HG03097 (cell line): ENCODE measurements at regions not wholly inside any gene's neighbourhood (a gene's known extent, or its start where the extent isn't known, plus 50 kb on each side); places are given as distances from the start of the nearest gene placed in this dataset.
A peak's percentile ranks its signal among the peaks of the same experiment; 100 is the strongest.

Experiments
- ATAC-seq: cut with Tn5 transposase; IDR thresholded peaks from one replicate; pipeline ENCODE4 v1.9.1; 2021; ENCODE audit not compliant: unreplicated experiment, low FRiP score

GRCh38 chr7:50210706-50211115 lies 93.8 kb upstream of the IKZF1 start:
- ATAC-seq: no peak

DNA sequence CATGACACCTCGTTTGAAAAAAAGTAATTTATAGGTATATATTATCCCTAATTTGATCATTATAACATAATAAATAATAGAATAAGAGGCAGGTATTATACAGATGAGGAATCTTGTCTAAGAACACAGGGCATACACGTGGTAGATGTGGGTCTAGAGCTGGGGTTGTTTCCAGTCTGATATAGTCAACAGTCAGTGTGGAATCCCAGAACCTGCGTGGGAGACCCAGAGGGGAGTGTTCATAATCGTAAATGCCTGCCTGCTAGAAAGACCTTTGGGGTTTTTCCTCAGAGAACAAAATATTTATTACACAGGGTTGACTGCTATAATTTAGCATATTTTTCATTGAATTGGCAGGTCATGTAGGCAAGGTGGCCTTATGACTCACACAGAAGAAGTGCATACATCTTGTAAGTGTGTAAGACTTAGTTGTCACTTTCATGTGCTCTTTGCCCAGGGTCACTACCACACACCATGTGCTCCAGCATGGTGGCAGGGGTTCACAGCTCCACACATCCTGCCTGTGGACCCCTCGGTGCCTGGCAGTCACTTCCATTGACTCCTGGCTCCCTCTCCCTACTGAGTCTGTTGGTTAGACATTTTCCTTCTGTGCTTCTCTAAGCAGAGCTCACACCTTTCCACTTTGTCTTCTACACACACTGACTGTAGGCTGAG lies 94.9 kb upstream of the IKZF1 start:
- no peak for ATAC-seq

DNA sequence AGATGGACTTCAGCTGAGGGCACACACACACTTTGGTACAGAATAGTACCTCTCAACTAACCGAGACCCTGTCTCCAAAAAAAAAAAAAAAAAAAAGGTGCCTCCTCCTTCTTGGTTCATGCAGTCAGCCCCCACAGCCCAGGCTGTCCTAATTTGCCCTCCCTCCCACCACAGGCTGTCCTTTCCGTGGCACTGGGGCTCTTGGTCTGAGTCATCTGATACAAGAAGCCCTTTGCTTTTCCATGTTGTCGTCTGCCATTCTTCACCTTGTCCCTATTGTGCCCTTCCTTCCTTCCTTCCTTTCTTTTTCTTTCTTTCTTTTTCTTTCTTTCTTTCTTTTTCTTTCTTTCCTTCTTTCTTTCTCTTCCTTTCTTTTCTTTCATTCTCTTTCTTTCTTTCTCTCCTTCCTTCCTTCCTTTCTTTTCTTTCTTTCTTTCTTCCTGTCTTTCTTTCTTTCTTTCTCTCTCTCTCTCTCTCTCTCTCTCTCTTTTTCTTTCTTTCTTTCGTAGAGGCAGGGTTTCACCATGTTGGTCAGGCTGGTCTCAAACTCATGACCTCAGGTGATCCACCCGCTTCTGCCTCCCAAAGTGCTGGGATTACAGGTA lies 96.0 kb upstream of the IKZF1 start:
- ATAC-seq: no peak

GRCh38 chr7:50207686-50208255 lies 96.7 kb upstream of the IKZF1 start:
- no peak for ATAC-seq

DNA sequence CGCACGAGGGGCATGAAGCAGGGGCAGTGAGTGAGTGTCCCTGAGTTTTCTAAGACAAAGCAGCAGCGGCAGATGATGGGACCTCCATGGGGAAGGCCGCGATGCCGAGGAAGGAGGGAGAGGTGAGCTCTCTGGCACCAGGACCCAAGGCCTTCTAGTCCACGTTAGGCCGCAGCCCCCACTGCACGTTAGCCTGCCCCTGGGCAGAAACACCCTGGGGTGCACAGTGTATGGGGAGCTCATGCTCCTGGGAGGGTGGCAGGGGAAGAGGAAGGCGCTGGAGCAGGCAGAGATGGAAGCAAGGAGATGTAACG lies 97.3 kb upstream of the IKZF1 start:
- ATAC-seq: no peak

DNA sequence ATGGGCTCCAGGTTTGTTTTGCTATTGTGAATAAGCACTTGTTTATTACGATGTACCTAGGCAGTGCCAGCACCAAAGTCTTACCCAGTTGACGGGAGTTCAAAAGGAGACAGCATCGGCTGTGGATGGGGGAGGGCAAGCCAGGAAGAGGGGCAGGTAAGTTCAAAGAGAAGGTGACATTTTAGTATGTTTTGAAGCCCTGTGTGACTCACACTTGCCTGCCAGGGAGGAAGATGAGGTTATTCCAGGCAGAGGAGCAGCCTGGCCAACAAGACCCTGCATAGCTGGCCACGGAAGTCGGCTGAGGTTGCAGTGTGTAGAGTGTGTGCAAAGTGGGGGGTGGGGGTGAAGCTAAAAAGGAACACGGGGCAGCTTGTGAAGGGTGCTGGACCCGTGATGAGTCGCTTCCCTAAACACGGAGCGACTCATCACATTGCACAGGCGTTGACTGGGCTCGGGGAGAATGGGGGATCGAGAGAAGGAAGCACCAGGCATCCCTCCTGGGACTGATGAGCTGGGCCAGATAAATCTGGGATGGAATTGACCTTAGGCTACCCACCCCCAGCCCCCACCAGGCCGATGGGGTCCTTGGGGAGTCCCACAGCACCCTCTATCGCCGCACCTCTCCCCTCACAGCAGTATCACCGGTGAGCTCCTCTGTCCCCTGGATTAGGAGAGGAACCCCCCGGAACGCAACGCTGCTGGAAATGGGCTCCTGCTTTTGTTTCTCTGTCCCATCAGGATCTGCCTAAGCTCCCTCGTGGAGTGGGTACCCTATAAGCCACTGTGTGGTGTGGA lies 97.9 kb upstream of the IKZF1 start:
- ATAC-seq: no peak

GRCh38 chr7:50205011-50205410 lies 99.5 kb upstream of the IKZF1 start:
- ATAC-seq: no peak

DNA sequence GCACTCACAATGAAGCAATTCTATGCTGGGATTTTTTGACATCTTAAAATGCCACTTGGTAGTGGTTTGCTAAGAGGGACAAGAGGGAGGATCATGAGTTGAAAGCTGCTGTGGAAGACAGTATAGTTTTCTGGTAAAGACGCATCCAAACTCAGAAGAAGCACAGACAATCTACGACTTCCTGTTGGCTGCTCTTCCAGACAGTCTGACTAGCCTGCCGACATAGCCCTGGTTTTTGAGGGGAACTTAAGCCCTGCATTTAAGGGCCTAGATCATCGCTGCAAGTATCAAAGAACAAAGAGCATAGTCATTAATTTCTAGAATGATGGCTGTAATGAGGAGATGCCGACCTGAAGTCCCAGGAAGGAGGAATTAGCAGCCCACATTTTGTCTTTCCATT lies 99.9 kb upstream of the IKZF1 start:
- ATAC-seq: no peak

- ATAC-seq: no peak
Observed at GRCh38 chr7:50203521-50203920, 101.0 kb upstream of the IKZF1 start.

DNA sequence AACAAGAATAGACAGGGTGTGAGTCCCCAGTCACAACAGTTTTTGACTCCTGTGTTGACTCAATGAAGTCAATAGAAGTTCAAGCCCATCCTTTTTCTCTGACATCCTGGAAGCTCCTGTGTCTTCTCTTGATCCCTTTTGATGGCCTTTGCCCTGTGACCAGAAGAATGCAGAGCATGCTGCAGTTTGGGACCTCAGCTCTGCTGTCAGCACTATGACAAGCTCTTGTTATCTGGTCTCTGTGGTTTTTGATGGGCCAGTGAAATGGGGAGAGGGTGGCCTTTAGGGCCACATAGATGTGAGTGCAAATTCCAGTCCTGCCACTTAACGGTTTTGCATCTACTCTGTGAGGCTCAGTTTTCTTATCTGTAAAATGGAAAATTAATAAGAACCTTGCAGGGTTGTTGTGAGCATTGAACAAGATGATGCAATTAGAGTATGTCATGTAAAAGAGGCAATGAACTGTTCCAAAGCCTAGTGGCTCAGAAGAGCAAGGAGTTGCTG lies 102.4 kb upstream of the IKZF1 start:
- ATAC-seq: no peak

DNA sequence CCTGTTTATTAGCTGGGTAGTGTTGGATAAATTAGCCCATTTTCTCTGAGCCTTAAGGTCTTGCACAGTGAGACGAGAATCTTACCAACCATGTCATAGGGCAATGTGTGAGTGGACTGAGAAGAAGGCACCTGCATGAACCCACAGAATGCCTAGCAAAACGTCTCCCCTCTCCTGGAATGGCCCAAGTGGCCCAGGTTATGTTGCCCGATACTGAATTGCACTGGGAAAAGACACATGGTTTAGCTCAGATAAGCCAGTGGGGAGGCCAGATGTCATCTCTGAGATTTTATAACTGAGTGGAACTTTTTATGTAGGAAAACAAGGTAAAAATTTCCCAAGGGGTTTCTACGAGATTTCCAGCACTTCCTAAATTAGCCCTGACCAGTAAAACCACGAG lies 104.7 kb upstream of the IKZF1 start:
- ATAC-seq: no peak

GRCh38 chr7:50197549-50197948 lies 104.5 kb upstream of the ZPBP start:
- ATAC-seq: peak; percentile 72

- ATAC-seq: no peak
Observed at GRCh38 chr7:50196719-50197118, 103.7 kb upstream of the ZPBP start.

DNA sequence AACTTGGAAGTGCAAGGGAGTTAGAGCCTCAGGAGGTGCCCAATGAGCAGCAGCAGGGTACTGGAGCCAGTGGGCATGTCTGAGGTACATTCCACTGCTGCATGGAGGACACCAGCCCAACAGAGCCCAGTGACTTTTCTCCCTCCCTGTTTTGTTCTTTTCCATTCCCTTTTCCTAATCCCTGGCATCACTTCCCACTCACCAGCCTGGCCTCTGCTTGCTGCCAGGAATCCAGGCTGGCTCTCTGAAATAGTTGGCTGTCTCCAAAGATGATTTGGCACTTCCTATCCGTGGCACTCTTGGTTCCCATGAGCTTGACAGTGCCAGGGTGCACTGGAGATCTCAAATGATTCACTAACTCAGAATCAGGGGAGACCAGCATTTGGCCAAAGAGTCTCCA lies 97.7 kb upstream of the ZPBP start:
- no peak for ATAC-seq

DNA sequence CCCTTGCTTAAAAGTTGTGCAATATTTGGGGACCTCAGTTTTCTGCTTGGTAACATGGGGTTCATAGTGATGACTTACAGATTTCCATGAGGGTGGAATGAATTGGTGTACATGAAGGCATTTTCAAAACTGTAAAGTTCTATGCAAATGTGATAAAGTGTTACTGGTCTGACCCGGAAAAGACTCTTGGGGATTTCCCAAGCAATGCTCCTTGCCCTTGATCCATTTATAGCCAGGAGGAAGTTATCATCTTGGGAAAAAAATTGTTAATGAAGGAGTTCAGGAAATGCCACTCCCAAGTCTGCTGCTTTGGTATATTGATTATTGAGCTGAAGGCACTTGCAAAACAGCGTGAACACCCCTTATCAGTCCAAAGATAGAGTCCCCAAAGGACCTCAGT lies 96.3 kb upstream of the ZPBP start:
- no peak for ATAC-seq

DNA sequence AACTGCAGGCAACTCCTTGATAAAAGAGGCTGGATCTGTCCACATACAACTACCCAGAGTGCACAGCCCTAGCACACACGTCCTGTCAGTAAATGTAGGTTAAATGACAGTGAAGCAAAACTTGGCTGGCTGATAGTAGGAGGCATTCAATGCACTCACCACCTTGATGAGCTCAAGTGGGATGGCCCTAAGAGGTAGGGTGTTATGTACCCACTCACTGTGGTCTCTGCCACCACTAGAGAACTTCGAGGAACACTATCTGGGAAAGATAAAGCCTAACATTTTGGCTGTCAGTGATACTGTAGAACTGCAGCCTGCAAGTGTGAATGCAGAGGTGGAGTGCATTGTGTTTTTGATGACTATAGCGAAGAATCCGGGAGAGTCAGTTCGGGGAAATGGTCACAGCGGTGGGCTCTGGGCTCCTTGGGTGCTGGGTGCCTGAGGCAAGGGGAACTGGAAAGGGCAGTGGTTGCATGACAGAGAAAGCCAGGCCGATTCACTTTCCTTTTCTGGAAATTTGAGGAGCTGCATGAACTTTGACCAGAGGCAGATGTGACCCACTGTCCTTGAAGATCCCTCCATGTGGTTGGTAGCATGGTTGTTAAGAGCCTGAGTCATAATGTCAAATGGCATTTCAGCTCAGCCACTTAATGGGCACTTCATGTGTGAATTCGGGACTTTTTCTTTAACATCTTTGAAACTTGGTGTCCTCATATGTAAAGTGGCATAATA lies 93.1 kb upstream of the ZPBP start:
- ATAC-seq: no peak

DNA sequence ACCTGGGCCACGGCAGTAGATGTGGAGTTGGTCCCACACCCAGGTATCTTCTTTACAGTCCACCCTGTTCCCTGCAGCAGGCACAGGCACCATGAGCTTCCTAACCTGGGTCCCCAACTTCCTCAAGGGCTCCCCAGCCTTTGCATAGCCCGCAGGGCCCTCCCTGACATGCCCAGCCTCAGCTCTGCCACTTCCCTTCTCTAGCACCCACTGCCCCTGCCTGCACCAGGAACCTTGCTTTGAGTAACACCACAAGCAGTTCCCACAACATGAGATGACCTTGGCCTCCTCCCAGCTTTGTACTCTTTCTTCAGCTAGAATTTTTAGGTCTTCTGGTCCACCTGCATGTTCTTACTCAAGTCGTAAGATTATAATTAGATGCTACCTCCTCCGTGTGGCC lies 92.2 kb upstream of the ZPBP start:
- no peak for ATAC-seq

- ATAC-seq: no peak
Observed at GRCh38 chr7:50184271-50184990, 91.4 kb upstream of the ZPBP start.

DNA sequence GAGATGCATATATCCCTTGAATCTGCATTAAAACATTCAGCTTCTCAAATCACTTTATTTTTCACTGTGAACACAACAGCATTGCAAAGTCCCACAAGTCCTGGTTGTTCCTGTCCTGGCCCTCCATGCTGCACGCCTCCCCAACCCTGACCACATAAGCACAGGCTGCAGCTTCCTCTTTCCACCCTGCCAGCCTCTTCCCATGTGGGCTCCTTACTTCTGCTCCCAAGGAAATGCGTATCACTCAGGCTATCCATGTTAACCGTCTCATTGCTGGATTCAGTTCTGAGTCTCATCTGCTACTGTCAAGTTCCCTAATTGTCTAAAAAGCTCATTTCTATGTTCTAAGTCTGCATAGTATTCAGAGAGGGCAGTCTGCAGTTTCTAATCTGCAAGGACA lies 89.7 kb upstream of the ZPBP start:
- ATAC-seq: no peak

DNA sequence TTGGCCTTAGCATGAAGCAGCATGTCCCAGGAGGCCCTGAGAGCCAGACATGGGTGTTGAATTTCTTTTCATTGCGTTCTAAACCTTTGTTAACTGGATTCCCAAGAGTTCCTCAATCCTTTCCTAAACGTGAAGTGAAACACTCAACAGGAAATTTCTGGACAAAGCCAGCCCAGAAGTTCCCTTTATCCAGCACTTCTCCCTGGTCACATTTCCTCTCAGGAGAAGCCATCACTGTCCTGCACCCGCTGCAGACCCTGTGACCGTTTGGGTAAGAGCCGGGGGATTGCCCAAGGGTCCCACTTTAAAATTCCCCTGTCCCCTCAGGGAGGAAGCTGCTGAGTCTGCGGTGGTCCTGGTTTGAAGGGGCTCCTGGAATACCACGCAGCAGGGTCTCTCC lies 88.0 kb upstream of the ZPBP start:
- no peak for ATAC-seq
